SK-N-MC (cell line): ENCODE measurements at regions not wholly inside any gene's neighbourhood (a gene's known extent, or its start where the extent isn't known, plus 50 kb on each side); places are given as distances from the start of the nearest gene placed in this dataset.
A peak's percentile ranks its signal among the peaks of the same experiment; 100 is the strongest.
"Not testable (repeated sequence)": the region's sequence is repeated elsewhere in the genome, so short reads cannot be mapped to it uniquely, and the experiment has no call there.

Source experiments
- DNase-seq: peaks from one replicate; pipeline ENCODE4 v3.0.0-alpha.2; 2011; ENCODE audit warnings: low read depth, low spot score
- H3K27ac ChIP-seq: fragments of 200-600 bp; sonication (generic); 2 replicates; pipeline ENCODE4 v1.5.1; 2016; ENCODE audit warnings: mixed run types
- H3K36me3 ChIP-seq: fragments of 200-600 bp; sonication (generic); 2 replicates; pipeline ENCODE4 v1.6.1; 2017; ENCODE audit warnings: antibody characterized with exemption, low read length, mixed read lengths; ENCODE audit not compliant: insufficient read depth
- H3K4me3 ChIP-seq: fragments of 200-600 bp; sonication (generic); 2 replicates; pipeline ENCODE4 v1.5.1; 2016
- H3K9ac ChIP-seq: fragments of 200-600 bp; sonication (generic); 2 replicates; pipeline ENCODE4 v1.8.0; 2017; ENCODE audit warnings: mixed run types, mixed read lengths; ENCODE audit not compliant: insufficient read length
- H3K9me3 ChIP-seq: fragments of 200-600 bp; sonication (generic); 2 replicates; pipeline ENCODE4 v1.6.1; 2017; ENCODE audit warnings: low read depth, mild to moderate bottlenecking, antibody characterized with exemption, low read length, moderate library complexity, mixed read lengths
- EZH2 ChIP-seq: fragments of 200-600 bp; sonication (generic); IDR thresholded peaks from one replicate; pipeline ENCODE4 v1.6.1; 2017; ENCODE audit warnings: antibody characterized with exemption
- FOXP2 ChIP-seq: optimal IDR thresholded peaks from 2 replicates; pipeline ENCODE3; 2011; ENCODE audit warnings: mild to moderate bottlenecking, moderate library complexity; ENCODE audit not compliant: insufficient read depth; ENCODE audit errors: extremely low read length, control extremely low read depth
- POLR2AphosphoS5 ChIP-seq: IDR thresholded peaks from 2 replicates; pipeline ENCODE4 v1.6.1; 2012; ENCODE audit warnings: mild to moderate bottlenecking, low read depth, low read length, borderline replicate concordance

DNA sequence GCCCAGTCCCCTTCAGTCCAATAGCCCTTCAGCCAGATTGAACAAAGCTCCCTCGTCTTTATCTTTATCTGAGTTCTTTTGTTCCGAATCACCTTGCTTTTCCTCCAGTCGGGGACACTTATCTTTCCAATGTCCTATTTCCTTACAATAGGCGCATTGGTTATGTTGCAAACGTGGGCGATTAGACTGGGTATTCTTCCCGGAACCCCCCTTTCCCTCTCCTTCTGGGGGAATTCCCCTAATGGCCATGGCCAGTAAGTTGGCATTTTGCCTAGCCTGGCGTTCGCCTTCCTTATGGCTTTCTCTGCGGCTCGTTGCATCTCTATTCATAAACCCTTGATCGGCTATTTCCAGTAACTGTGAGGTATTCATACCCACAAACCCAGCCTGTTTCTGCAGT is 82.2 kb upstream of the VEPH1 start:
- H3K27ac ChIP-seq, result no peak overlapping the region
- H3K9ac ChIP-seq, result no peak overlapping the region
- no peak overlapping the region for H3K4me3 ChIP-seq
- H3K36me3 ChIP-seq, result no peaks in the 10 kb centered on the region
- TF ChIP-seq EZH2 (no peak), POLR2AphosphoS5 (no peak), FOXP2 (no peak)
- DNase-seq, result no peak
- H3K9me3 ChIP-seq, result no peaks in the 10 kb centered on the region

DNA sequence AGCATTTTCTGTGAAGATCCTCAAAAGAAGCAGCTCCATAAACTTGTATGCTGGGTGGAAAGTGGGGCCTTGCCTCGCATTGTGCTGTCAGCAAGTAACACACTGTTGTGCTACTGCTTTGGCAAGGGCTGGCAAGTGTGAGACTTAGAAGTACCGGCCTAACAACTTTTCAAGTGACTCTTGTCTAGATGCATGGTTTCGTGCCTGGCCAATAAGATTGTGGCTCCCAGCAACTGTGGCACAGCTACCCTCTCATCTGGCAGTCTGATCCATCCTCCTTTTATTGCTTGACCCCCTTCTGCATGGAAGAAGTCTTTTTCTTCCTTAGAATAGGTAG is 79.4 kb upstream of the VEPH1 start:
- H3K27ac ChIP-seq, result no peak overlapping the region
- H3K36me3 ChIP-seq, result no peaks in the 10 kb centered on the region
- no peak for DNase-seq
- no peak for TF ChIP-seq POLR2AphosphoS5
- no peak for TF ChIP-seq FOXP2
- TF ChIP-seq EZH2, result no peak
- no peaks in the 10 kb centered on the region for H3K9me3 ChIP-seq
- no peak overlapping the region for H3K4me3 ChIP-seq
- no peak overlapping the region for H3K9ac ChIP-seq

DNA sequence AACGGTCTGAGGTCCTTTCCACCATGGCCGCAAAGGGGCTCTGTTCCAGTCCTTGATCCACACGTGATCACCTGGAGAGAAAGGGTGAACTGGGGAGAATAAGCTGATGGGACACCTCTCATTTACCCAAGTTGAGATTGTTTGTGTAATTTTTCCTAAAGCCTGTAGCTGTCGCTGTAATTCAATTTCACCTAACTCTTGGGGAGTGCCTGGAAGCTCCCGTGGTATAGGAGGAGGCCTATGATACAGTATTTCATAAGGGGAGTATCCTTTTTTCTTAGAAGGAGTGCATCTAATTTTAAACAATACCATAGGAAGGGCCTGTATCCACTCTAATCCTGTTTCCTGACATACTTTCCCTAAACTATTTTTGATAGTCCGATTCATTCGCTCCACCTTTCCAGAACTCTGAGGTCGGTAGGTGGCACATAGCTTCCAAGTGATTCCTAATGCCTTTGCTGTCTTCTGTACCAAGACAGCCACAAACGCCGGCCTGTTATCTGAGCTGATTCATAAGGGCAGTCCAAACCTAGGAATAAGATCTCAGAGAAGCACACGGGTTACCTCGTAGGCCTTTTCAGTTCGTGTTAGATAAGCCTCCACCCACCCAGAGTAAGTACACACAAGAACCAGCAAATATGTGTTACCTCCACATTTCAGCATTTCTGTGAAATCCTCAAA is 78.9 kb upstream of the VEPH1 start:
- not testable (repeated sequence) for H3K9ac ChIP-seq, H3K36me3 ChIP-seq, DNase-seq, H3K9me3 ChIP-seq, H3K4me3 ChIP-seq, H3K27ac ChIP-seq

DNA sequence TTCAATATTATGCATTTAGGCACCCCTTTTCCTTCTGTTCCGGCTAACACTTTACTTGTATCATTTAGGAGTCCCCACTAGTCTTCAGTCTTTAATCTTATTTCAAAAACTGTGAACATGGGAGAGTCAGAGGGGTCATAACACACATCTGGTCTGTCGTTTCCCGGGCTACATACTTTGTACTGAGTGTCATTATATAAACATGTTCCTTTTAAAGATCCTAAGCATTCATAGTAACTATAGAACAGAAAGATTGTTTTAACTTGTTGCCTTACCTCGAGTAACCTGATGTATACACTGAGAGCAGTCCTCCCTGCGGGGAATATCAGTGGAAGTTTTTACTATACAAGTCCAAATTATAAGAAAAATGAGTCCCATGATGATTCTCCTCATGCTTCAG is 78.2 kb upstream of the VEPH1 start:
- no peak overlapping the region for H3K4me3 ChIP-seq
- H3K9ac ChIP-seq, result no peak overlapping the region
- no peaks in the 10 kb centered on the region for H3K9me3 ChIP-seq
- TF ChIP-seq FOXP2 (no peak), POLR2AphosphoS5 (no peak), EZH2 (no peak)
- H3K36me3 ChIP-seq, result no peaks in the 10 kb centered on the region
- no peak for DNase-seq
- H3K27ac ChIP-seq, result no peak overlapping the region

GRCh38 chr3:157578181-157578580 is 75.0 kb upstream of the VEPH1 start:
- Histone ChIP-seq H3K4me3 (no peak overlapping the region), H3K9me3 (no peaks in the 10 kb centered on the region), H3K36me3 (no peaks in the 10 kb centered on the region), H3K27ac (no peak overlapping the region), H3K9ac (no peak overlapping the region)
- no peak for DNase-seq
- TF ChIP-seq EZH2 (no peak), FOXP2 (no peak), POLR2AphosphoS5 (no peak)

- Histone ChIP-seq H3K9me3 (no peaks in the 10 kb centered on the region), H3K4me3 (no peak overlapping the region; the same call in 1 of the 2 replicates), H3K9ac (no peak overlapping the region), H3K36me3 (no peaks in the 10 kb centered on the region), H3K27ac (peak overlapping the region; percentile 92)
- DNase-seq, result no peak
- TF ChIP-seq EZH2 (no peak), POLR2AphosphoS5 (no peak), FOXP2 (no peak)
These were observed 71.3 kb upstream of the VEPH1 start for GRCh38 chr3:157574531-157574930.

DNA sequence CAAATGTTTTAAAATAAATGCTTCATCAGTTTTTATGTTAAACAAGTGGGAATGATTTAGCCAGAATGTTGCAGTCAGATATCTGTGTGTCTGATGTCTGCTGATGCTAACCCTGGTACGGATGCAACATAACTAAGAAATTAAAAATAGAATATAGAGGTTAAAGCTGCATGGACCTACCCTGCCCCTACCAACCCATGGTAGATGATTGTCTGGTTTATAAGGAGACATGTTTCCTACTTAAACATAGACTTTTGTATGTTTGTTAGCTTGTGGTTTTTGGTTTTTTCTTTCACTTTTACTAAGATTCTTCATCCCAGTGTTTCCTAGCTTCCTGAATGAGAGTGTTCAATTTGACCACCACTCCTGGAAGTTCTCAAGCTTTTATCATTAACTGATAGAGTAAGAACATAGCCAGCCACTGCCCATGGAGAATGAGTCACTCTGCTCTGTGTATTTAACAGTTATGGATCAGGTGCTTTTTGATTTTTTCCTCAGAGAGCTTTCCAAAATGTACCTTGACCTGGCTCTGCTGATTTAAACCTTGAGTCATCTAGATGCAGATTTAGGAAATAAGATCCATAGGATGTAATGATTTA is 70.7 kb upstream of the VEPH1 start:
- TF ChIP-seq POLR2AphosphoS5, result no peak
- no peak for TF ChIP-seq EZH2
- TF ChIP-seq FOXP2, result no peak
- Histone ChIP-seq H3K4me3 (peak overlapping the region; percentile 71), H3K36me3 (no peaks in the 10 kb centered on the region), H3K9ac (no peak overlapping the region), H3K9me3 (no peaks in the 10 kb centered on the region), H3K27ac (peak overlapping the region; percentile 92)
- no peak for DNase-seq

DNA sequence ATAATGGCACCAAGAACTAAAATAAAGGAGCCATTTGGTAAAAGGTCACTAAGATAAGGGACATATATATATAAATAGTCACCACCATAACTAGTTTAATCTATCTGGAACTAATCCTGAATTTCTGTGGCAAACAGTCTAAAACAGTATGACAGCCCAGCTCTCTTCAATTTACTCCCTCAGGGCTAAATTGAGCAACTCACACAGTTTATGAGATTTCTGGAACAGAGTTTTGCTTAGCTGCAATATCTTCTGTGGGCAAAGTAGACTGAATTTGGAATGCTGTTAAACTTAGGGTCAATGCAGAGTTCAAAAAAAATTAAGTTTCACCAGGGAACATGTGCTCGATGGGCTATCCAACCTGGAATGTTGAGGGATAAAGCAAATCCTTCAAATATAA is 70.1 kb upstream of the VEPH1 start:
- peak overlapping the region; percentile 92 for H3K27ac ChIP-seq
- peak; percentile 98 for DNase-seq
- H3K4me3 ChIP-seq, result peak overlapping the region; percentile 71
- H3K9ac ChIP-seq, result peak overlapping the region; percentile 4
- peak; percentile 75; the same call in 1 of the 2 replicates for TF ChIP-seq POLR2AphosphoS5
- peak; percentile 49 for TF ChIP-seq FOXP2
- TF ChIP-seq EZH2, result no peak
- H3K9me3 ChIP-seq, result no peaks in the 10 kb centered on the region
- no peaks in the 10 kb centered on the region for H3K36me3 ChIP-seq
